Stomach (tissue), 4 donors: ENCODE measurements at regions not wholly inside any gene's neighbourhood (a gene's known extent, or its start where the extent isn't known, plus 50 kb on each side); places are given as distances from the start of the nearest gene placed in this dataset.

ENCODE experiments used
- CTCF ChIP-seq, 7 experiments: fragments of 450-650 bp in 4 of 7; fragments of 200-600 bp in 3 of 7; sonication (generic) in 3 of 7; IDR thresholded peaks; one replicate each; pipeline ENCODE4 v1.5.1; 2016 to 2019; ENCODE audit warnings: antibody characterized with exemption in 7 of 7, control low read depth in 2 of 7, mild to moderate bottlenecking in 1 of 7
- EP300 ChIP-seq: sonication (generic); formaldehyde crosslinking; IDR thresholded peaks from one replicate; pipeline ENCODE4 v1.6.1; 2017; ENCODE audit warnings: antibody characterized with exemption
- POLR2A ChIP-seq, 4 donors: fragments of 450-650 bp; IDR thresholded peaks; one replicate each; pipeline ENCODE4 v1.6.1; 2016; ENCODE audit warnings: antibody characterized with exemption in 4 of 4, control low read depth in 2 of 4, mild to moderate bottlenecking in 1 of 4, moderate library complexity in 1 of 4

GRCh38 chr12:42807766-42808165, 218.2 kb upstream of the PRICKLE1 start:
- no peak for TF ChIP-seq CTCF (IDR thresholded peaks at IDR 0.05)
- no peak for TF ChIP-seq POLR2A (IDR thresholded peaks at IDR 0.05)
- TF ChIP-seq EP300 = no peak
